ENCODE measurements at regions not wholly inside any gene's neighbourhood (a gene's known extent, or its start where the extent isn't known, plus 50 kb on each side); places are given as distances from the start of the nearest gene placed in this dataset.

DNA sequence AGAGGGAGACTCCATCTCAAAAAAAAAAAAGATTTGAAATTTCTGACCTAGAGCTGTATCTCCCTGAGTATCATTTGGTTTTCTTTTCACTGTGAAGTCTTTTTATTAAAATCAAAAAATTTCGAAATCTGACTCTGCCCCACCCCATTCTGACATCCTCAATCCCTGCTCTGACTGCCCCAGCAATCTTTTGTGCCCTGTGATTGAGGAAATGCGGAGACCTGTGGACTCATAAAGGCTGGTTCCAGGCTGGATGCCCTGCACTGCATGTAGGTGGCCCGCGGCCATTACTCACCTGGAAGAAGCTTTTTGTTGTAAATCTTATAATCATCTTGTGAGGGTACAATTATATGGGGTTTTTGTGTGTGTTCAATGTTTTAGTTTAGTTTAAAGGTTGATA is 147.3 kb upstream of the SEMA6D start:
- CTCF ChIA-PET: no interaction called here
- ATAC-seq (no peak), DNase-seq (ENCODE audit: low read depth in 1 of 2, low spot score in 1 of 2) (no peak), FAIRE-seq (no peak)
- no peak overlapping the region for H3K4me2 ChIP-seq
- no peaks in the 10 kb centered on the region for H3K4me1 ChIP-seq
- 2% methylated on average over 4 of the region's 4 CpGs for WGBS (ENCODE audit: missing lambda C conversion rate)
- no peaks in the 10 kb centered on the region for H3K9me3 ChIP-seq
- no peak overlapping the region for H3K4me3 ChIP-seq
- no peak for TF ChIP-seq EHF (CRISPR knock-in tag; IDR thresholded peaks at IDR 0.05)
- no peak overlapping the region for H3K27ac ChIP-seq
- POLR2A ChIA-PET: no interaction called here

GRCh38 chr15:47570451-47570850 is 146.9 kb upstream of the SEMA6D start:
- Histone ChIP-seq H3K4me1 (no peaks in the 10 kb centered on the region), H3K4me2 (no peak overlapping the region), H3K27ac (no peak overlapping the region), H3K4me3 (no peak overlapping the region), H3K9me3 (no peaks in the 10 kb centered on the region)
- FAIRE-seq (no peak), DNase-seq (ENCODE audit: low read depth in 1 of 2, low spot score in 1 of 2) (no peak), ATAC-seq (no peak)
- ChIA-PET CTCF (no interaction called here), POLR2A (no interaction called here)
- 29% methylated on average over 4 of the region's 4 CpGs for WGBS (ENCODE audit: missing lambda C conversion rate)
- TF ChIP-seq, protein P1, sequence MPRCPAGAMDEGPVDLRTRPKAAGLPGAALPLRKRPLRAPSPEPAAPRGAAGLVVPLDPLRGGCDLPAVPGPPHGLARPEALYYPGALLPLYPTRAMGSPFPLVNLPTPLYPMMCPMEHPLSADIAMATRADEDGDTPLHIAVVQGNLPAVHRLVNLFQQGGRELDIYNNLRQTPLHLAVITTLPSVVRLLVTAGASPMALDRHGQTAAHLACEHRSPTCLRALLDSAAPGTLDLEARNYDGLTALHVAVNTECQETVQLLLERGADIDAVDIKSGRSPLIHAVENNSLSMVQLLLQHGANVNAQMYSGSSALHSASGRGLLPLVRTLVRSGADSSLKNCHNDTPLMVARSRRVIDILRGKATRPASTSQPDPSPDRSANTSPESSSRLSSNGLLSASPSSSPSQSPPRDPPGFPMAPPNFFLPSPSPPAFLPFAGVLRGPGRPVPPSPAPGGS (IDR thresholded peaks at IDR 0.05): no peak
- no peak for TF ChIP-seq CBX2 (IDR thresholded peaks at IDR 0.05; ENCODE audit: borderline replicate concordance, low read depth)
- no peak for TF ChIP-seq POLR2A (IDR thresholded peaks at IDR 0.05; ENCODE audit: low read length)
- no peak for TF ChIP-seq TP53 (CRISPR knock-in tag; IDR thresholded peaks at IDR 0.05)
- no peak for TF ChIP-seq JUNB (IDR thresholded peaks at IDR 0.05)
- TF ChIP-seq HOXB13 (CRISPR knock-in tag; IDR thresholded peaks at IDR 0.05; ENCODE audit: low read depth): no peak
- TF ChIP-seq RFX5 (IDR thresholded peaks at IDR 0.05): no peak
- TF ChIP-seq RARB (CRISPR knock-in tag; IDR thresholded peaks at IDR 0.05): no peak
- TF ChIP-seq REST (IDR thresholded peaks at IDR 0.05): no peak
- TF ChIP-seq PBX3 (IDR thresholded peaks at IDR 0.05): no peak

DNA sequence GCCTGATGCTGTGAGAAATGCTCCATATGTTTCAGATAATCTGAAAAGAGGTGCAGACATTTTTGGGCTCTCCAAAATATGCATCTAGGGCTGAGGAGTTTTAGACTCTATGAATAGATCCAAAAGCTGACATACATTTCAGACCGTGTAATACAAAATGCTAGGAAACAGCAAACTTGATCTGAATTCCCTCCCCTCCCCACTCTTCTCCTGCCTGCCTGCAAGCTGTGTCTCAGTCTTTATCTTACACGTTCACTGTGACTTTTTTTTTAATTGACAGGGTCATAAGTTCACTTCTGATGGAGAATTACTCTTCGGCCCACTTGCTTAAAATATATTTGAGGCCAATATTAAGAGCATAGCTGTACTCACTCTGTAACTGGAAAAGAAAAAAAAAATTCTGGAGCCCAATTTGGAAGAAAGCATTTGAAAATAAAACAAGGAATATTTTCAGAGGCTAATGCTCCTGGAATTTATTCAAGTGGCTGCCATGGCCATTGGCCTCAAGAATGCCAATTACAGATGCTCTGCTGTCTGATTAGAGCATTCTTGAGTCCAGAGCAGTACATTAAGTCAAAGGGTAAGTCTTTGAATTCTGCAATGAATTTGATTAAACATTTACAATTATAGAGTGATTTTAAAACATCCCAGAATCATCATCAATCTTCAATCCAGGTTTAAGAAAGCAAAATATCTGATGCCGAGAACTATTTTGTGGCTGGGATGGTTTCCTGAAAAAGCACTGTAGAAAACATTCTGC is 146.2 kb upstream of the SEMA6D start:
- TF ChIP-seq CHD2 (IDR thresholded peaks at IDR 0.05; ENCODE audit: low read length, partially characterized antibody): no peak
- no peak for TF ChIP-seq HOXB13 (CRISPR knock-in tag; IDR thresholded peaks at IDR 0.05; ENCODE audit: low read depth)
- no peak for TF ChIP-seq RNF2 (IDR thresholded peaks at IDR 0.05; ENCODE audit: borderline replicate concordance, low read depth)
- no peak for TF ChIP-seq EHMT2 (IDR thresholded peaks at IDR 0.05; ENCODE audit: low read depth)
- TF ChIP-seq RFX5 (IDR thresholded peaks at IDR 0.05): no peak
- TF ChIP-seq GATA3 (IDR thresholded peaks at IDR 0.05; ENCODE audit: borderline replicate concordance): no peak
- TF ChIP-seq CEBPB (IDR thresholded peaks at IDR 0.05): no peak
- no peak for TF ChIP-seq SREBF2 (IDR thresholded peaks at IDR 0.05)
- TF ChIP-seq, protein P2, sequence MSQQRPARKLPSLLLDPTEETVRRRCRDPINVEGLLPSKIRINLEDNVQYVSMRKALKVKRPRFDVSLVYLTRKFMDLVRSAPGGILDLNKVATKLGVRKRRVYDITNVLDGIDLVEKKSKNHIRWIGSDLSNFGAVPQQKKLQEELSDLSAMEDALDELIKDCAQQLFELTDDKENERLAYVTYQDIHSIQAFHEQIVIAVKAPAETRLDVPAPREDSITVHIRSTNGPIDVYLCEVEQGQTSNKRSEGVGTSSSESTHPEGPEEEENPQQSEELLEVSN (IDR thresholded peaks at IDR 0.05; ENCODE audit: borderline replicate concordance, low read depth): no peak
- no peak for TF ChIP-seq HES2 (IDR thresholded peaks at IDR 0.05)
- TF ChIP-seq HDAC2 (IDR thresholded peaks at IDR 0.05): no peak
- no peak for TF ChIP-seq PHF8 (IDR thresholded peaks at IDR 0.05; ENCODE audit: borderline replicate concordance, low read depth)
- TF ChIP-seq HOXB5 (CRISPR knock-in tag; IDR thresholded peaks at IDR 0.05): no peak
- no peak for TF ChIP-seq NR3C1 (IDR thresholded peaks at IDR 0.05)
- TF ChIP-seq ELK1 (IDR thresholded peaks at IDR 0.05; ENCODE audit: low read depth, low read length): no peak
- no peak for TF ChIP-seq RAD21 (conservative IDR thresholded peaks at IDR 0.05 in 1 of 2, IDR thresholded peaks at IDR 0.05 in 1 of 2)
- no peak overlapping the region for H3K4me2 ChIP-seq
- FAIRE-seq: no peak
- CTCF ChIA-PET: no interaction called here
- WGBS (ENCODE audit: missing lambda C conversion rate): 30% methylated on average over 4 of the region's 4 CpGs
- POLR2A ChIA-PET: no interaction called here
- no peaks in the 10 kb centered on the region for H3K9me3 ChIP-seq
- no peak overlapping the region for H3K4me3 ChIP-seq
- H3K4me1 ChIP-seq: no peaks in the 10 kb centered on the region
- no peak for DNase-seq (ENCODE audit: low read depth in 1 of 2, low spot score in 1 of 2)
- H3K27ac ChIP-seq: no peak overlapping the region
- ATAC-seq: no peak

Data from A549 (cell line).